ENCODE measurements at regions not wholly inside any gene's neighbourhood (a gene's known extent, or its start where the extent isn't known, plus 50 kb on each side); places are given as distances from the start of the nearest gene placed in this dataset.

GRCh38 chr11:80724366-80724765, 1283.5 kb upstream of the TENM4 start:
- no peaks in the 10 kb centered on the region for H3K36me3 ChIP-seq (ENCODE audit: control insufficient read depth, insufficient read depth, low read length)
- POLR2A ChIA-PET: no interaction called here
- DNase-seq (ENCODE audit: low read depth): no peak
- TF ChIP-seq CTCF (IDR thresholded peaks at IDR 0.05; ENCODE audit: insufficient read depth, low read depth, low read length): no peak
- H3K4me3 ChIP-seq (ENCODE audit: low read depth, low read length): no peak overlapping the region
- CTCF ChIA-PET: interaction anchor here (1.4 kb wide), 1 partner anchor 20 kb away, joined by 3 read pairs; no protein-coding TSS in a partner anchor
- no peaks in the 10 kb centered on the region for H3K27me3 ChIP-seq (ENCODE audit: control insufficient read depth, insufficient read depth, low read length)

- no peak for DNase-seq (ENCODE audit: low read depth)
- no peaks in the 10 kb centered on the region for H3K36me3 ChIP-seq (ENCODE audit: control insufficient read depth, insufficient read depth, low read length)
- POLR2A ChIA-PET: no interaction called here
- H3K4me3 ChIP-seq (ENCODE audit: low read depth, low read length): no peak overlapping the region
- TF ChIP-seq CTCF (IDR thresholded peaks at IDR 0.05; ENCODE audit: insufficient read depth, low read depth, low read length): no peak
- CTCF ChIA-PET: no interaction called here
- H3K27me3 ChIP-seq (ENCODE audit: control insufficient read depth, insufficient read depth, low read length): no peaks in the 10 kb centered on the region
Measured at GRCh38 chr11:80722629-80723028, 1281.8 kb upstream of the TENM4 start.

GRCh38 chr11:80720295-80720694, 1279.5 kb upstream of the TENM4 start:
- DNase-seq (ENCODE audit: low read depth): no peak
- TF ChIP-seq CTCF (IDR thresholded peaks at IDR 0.05; ENCODE audit: insufficient read depth, low read depth, low read length): no peak
- no peaks in the 10 kb centered on the region for H3K36me3 ChIP-seq (ENCODE audit: control insufficient read depth, insufficient read depth, low read length)
- no peaks in the 10 kb centered on the region for H3K27me3 ChIP-seq (ENCODE audit: control insufficient read depth, insufficient read depth, low read length)
- H3K4me3 ChIP-seq (ENCODE audit: low read depth, low read length): no peak overlapping the region
- POLR2A ChIA-PET: no interaction called here
- CTCF ChIA-PET: no interaction called here

- CTCF ChIA-PET: interaction anchor here (0.6 kb wide), 1 partner anchor 22 kb away, joined by 3 read pairs; no protein-coding TSS in a partner anchor
- Histone ChIP-seq H3K27me3 (ENCODE audit: control insufficient read depth, insufficient read depth, low read length) (no peaks in the 10 kb centered on the region), H3K36me3 (ENCODE audit: control insufficient read depth, insufficient read depth, low read length) (no peaks in the 10 kb centered on the region), H3K4me3 (ENCODE audit: low read depth, low read length) (no peak overlapping the region)
- no peak for DNase-seq (ENCODE audit: low read depth)
- TF ChIP-seq CTCF (IDR thresholded peaks at IDR 0.05; ENCODE audit: insufficient read depth, low read depth, low read length): no peak
- POLR2A ChIA-PET: no interaction called here
Measured at GRCh38 chr11:80719292-80719646, 1278.4 kb upstream of the TENM4 start.

- ChIA-PET POLR2A (no interaction called here), CTCF (interaction anchor here (0.6 kb wide), 1 partner anchor 22 kb away, joined by 3 read pairs; no protein-coding TSS in a partner anchor)
- H3K36me3 ChIP-seq (ENCODE audit: control insufficient read depth, insufficient read depth, low read length): no peaks in the 10 kb centered on the region
- no peak for DNase-seq (ENCODE audit: low read depth)
- no peak overlapping the region for H3K4me3 ChIP-seq (ENCODE audit: low read depth, low read length)
- no peak for TF ChIP-seq CTCF (IDR thresholded peaks at IDR 0.05; ENCODE audit: insufficient read depth, low read depth, low read length)
- H3K27me3 ChIP-seq (ENCODE audit: control insufficient read depth, insufficient read depth, low read length): no peaks in the 10 kb centered on the region
Measured at GRCh38 chr11:80718611-80719291, 1277.9 kb upstream of the TENM4 start.
